T-helper 1 cell treated with Interleukin-12 subunit alpha and Interleukin-12 subunit beta and Interleukin-4 antibody, amounts not matched to agents 30 ng/mL and 1 ng/mL, for 36 hours (primary cell): ENCODE measurements at regions not wholly inside any gene's neighbourhood (a gene's known extent, or its start where the extent isn't known, plus 50 kb on each side); places are given as distances from the start of the nearest gene placed in this dataset.

Experiments used
- intact Hi-C: fragments of 100-400 bp; cut with micrococcal nuclease; formaldehyde crosslinking; loops from one replicate; pipeline ENCODE4 v1.15.1; 2024

DNA sequence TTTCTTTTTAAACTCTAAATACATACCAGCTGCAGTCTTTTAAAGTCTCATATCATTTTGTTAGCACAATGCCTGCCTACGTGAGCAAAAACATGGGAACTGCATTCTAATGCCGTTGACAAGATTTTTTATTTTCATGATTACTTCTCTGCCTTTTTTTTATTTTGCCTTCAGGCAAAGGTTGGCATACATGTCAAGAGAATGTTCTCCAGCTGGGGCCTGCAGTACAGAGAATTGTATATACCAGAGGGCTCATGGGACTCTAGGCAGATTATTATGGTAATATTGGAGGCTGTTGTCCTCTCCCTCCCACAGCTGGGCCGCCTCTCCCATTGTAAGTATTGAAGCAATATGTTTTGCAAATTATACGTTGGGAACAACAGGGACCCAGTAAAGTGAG lies 53.9 kb upstream of the OBI1 start:
- intact Hi-C loops = no loop called here

DNA sequence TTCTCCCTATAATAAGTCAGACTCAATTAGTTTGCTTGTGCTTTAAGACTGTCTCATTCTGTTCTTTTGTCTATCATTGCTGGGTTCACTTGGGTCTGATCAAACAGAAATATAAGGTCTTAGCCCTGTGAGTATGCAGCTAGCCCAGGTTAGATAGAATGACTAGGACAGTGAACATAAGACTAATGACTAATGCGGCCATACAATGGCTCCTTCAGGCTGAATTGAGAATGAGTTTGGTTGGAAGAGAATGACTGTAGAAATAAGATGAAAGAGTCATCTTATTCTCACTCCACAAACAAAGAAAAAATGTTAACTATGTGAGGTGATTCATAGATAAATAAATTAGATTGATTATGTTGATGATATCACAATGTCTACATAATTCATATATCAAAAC lies 50.1 kb upstream of the OBI1 start:
- intact Hi-C loops = no loop called here
